SK-N-SH (cell line): ENCODE measurements at regions not wholly inside any gene's neighbourhood (a gene's known extent, or its start where the extent isn't known, plus 50 kb on each side); places are given as distances from the start of the nearest gene placed in this dataset.
"Not testable (repeated sequence)": the region's sequence is repeated elsewhere in the genome, so short reads cannot be mapped to it uniquely, and the experiment has no call there.

Source experiments
- CTCF ChIA-PET: fragments of 300-600, 350-600 bp; formaldehyde crosslinking; extraction: SDS; loops from one replicate; lab custom pipeline; 2021; lab: Yijun Ruan, JAX
- POLR2A ChIA-PET: fragments of 350-600 bp; sonication (Branson Sonifier 250); formaldehyde crosslinking; extraction: SDS; loops from one replicate; lab custom pipeline; 2020; ENCODE audit warnings: antibody characterized with exemption, inconsistent platforms; lab: Yijun Ruan, JAX
- DNase-seq: peaks from one replicate; pipeline ENCODE4 v3.0.0; 2012
- H2AFZ ChIP-seq: fragments of 200-600 bp; sonication (generic); 2 replicates; pipeline ENCODE4 v1.8.1; 2016; ENCODE audit warnings: antibody characterized with exemption, mild to moderate bottlenecking, low read depth
- H3F3A ChIP-seq: fragments of 200-600 bp; sonication (generic); replicated peaks from 2 replicates; pipeline ENCODE3; 2016; ENCODE audit warnings: antibody characterized with exemption, mild to moderate bottlenecking; ENCODE audit not compliant: insufficient read depth
- H3K27ac ChIP-seq, 2 experiments: fragments of 200-500 bp in 1 of 2; fragments of 200-600 bp in 1 of 2; sonication (Bioruptor generic) in 1 of 2; sonication (generic), shearing (Covaris generic) in 1 of 2; 2 replicates each; pipeline versions ENCODE4 v1.5.1 to v1.6.1; 2014 to 2016; ENCODE audit warnings: low read depth in 2 of 2, inconsistent platforms in 1 of 2, low read length in 1 of 2, mild to moderate bottlenecking in 1 of 2, mixed read lengths in 1 of 2
- H3K27me3 ChIP-seq: fragments of 200-600 bp; sonication (generic), shearing (Covaris generic); 2 replicates; pipeline ENCODE4 v1.6.1; 2016; ENCODE audit warnings: mixed run types; ENCODE audit not compliant: insufficient read depth
- H3K36me3 ChIP-seq, 2 experiments: fragments of 200-500 bp in 1 of 2; fragments of 200-600 bp in 1 of 2; sonication (Bioruptor generic) in 1 of 2; sonication (generic) in 1 of 2; replicated peaks in 1 of 2; 2 replicates each; pipeline versions ENCODE3 to v1.5.1; 2014 to 2016; ENCODE audit warnings: low read length in 1 of 2, mild to moderate bottlenecking in 1 of 2; ENCODE audit not compliant: insufficient read depth in 2 of 2, control insufficient read depth in 1 of 2
- H3K4me1 ChIP-seq, 2 experiments: fragments of 200-500 bp in 1 of 2; fragments of 200-600 bp in 1 of 2; sonication (Bioruptor generic) in 1 of 2; sonication (generic), shearing (Covaris generic) in 1 of 2; 2 replicates each; pipeline versions ENCODE4 v1.5.1 to v1.6.1; 2014 to 2016; ENCODE audit warnings: low read depth in 1 of 2, low read length in 1 of 2, mixed run types in 1 of 2; ENCODE audit not compliant: insufficient read depth in 2 of 2, control insufficient read depth in 1 of 2
- H3K4me2 ChIP-seq: fragments of 200-600 bp; sonication (generic), shearing (Covaris generic); 2 replicates; pipeline ENCODE4 v1.6.1; 2017; ENCODE audit warnings: mixed run types
- H3K4me3 ChIP-seq, 2 experiments: fragments of 200-500 bp in 1 of 2; fragments of 200-600 bp in 1 of 2; sonication (Bioruptor generic) in 1 of 2; sonication (generic), shearing (Covaris generic) in 1 of 2; 2 replicates each; pipeline versions ENCODE4 v1.5.1 to v1.8.1; 2014 to 2016; ENCODE audit warnings: low read depth in 2 of 2, inconsistent platforms in 1 of 2, low read length in 1 of 2, mild to moderate bottlenecking in 1 of 2, mixed read lengths in 1 of 2, moderate library complexity in 1 of 2
- H3K79me2 ChIP-seq: fragments of 200-600 bp; sonication (generic); 2 replicates; pipeline ENCODE4 v1.8.1; 2017; ENCODE audit warnings: mild to moderate bottlenecking; ENCODE audit not compliant: insufficient read depth
- H3K9ac ChIP-seq: fragments of 200-600 bp; sonication (generic); 2 replicates; pipeline ENCODE4 v1.6.1; 2017; ENCODE audit warnings: mixed run types
- H3K9me2 ChIP-seq: fragments of 200-600 bp; sonication (generic); 2 replicates; pipeline ENCODE4 v1.6.1; 2017; ENCODE audit warnings: mixed run types
- H3K9me3 ChIP-seq: fragments of 200-600 bp; sonication (generic); 2 replicates; pipeline ENCODE4 v1.6.1; 2017; ENCODE audit warnings: mixed run types, mild to moderate bottlenecking, moderate library complexity
- H4K20me1 ChIP-seq: fragments of 200-600 bp; sonication (generic); 2 replicates; pipeline ENCODE4 v1.6.1; 2017; ENCODE audit warnings: mild to moderate bottlenecking, mixed run types; ENCODE audit not compliant: insufficient read depth
- CHD2 ChIP-seq: fragments of 150-350 bp; IDR thresholded peaks from 2 replicates; pipeline ENCODE4 v1.6.1; 2018; ENCODE audit warnings: low read length; ENCODE audit not compliant: partially characterized antibody
- GABPA ChIP-seq: IDR thresholded peaks from 2 replicates; pipeline ENCODE4 v1.4.0; 2012; ENCODE audit warnings: low read depth, mild to moderate bottlenecking
- GATA2 ChIP-seq: sonication (generic); formaldehyde crosslinking; IDR thresholded peaks from 2 replicates; pipeline ENCODE4 v1.5.0; 2020; ENCODE audit warnings: mild to moderate bottlenecking, missing genetic modification reagents
- IRF3 ChIP-seq: fragments of 150-350 bp; IDR thresholded peaks from 2 replicates; pipeline ENCODE4 v1.6.1; 2016; ENCODE audit warnings: mild to moderate bottlenecking, low read depth, low read length
- RAD21 ChIP-seq: IDR thresholded peaks from 2 replicates; pipeline ENCODE4 v1.6.1; 2012; ENCODE audit warnings: mild to moderate bottlenecking, low read length
- RCOR1 ChIP-seq: fragments of 150-350 bp; IDR thresholded peaks from 2 replicates; pipeline ENCODE4 v1.6.1; 2017; ENCODE audit warnings: antibody characterized with exemption, low read length
- RFX5 ChIP-seq: IDR thresholded peaks from 2 replicates; pipeline ENCODE4 v1.6.1; 2012; ENCODE audit warnings: mild to moderate bottlenecking, improper control_type of control experiment, low read length
- SMC3 ChIP-seq: IDR thresholded peaks from 2 replicates; pipeline ENCODE4 v1.6.1; 2012; ENCODE audit warnings: low read depth, low read length, improper control_type of control experiment
- YY1 ChIP-seq: IDR thresholded peaks from 2 replicates; pipeline ENCODE4 v1.4.0; 2012; ENCODE audit warnings: low read depth, mild to moderate bottlenecking
- WGBS: methylation state at CpG from one replicate; pipeline ENCODE4 v1.1.6; 2017; ENCODE audit warnings: low lambda C conversion rate; 5-methylcytosine and 5-hydroxymethylcytosine counted together
- TF ChIP-seq, protein P1 (sequence below): IDR thresholded peaks from 2 replicates; pipeline ENCODE4; 2012
- TF ChIP-seq, protein P2 (sequence below): IDR thresholded peaks from 2 replicates; pipeline ENCODE4 v1.6.1; 2012; ENCODE audit warnings: mild to moderate bottlenecking, low read depth, low read length, moderate library complexity

- no peak for TF ChIP-seq RFX5
- TF ChIP-seq, protein P1, sequence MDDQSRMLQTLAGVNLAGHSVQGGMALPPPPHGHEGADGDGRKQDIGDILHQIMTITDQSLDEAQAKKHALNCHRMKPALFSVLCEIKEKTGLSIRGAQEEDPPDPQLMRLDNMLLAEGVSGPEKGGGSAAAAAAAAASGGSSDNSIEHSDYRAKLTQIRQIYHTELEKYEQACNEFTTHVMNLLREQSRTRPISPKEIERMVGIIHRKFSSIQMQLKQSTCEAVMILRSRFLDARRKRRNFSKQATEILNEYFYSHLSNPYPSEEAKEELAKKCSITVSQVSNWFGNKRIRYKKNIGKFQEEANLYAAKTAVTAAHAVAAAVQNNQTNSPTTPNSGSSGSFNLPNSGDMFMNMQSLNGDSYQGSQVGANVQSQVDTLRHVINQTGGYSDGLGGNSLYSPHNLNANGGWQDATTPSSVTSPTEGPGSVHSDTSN: no peak
- TF ChIP-seq YY1: no peak
- TF ChIP-seq IRF3: no peak
- no peak for TF ChIP-seq RAD21
- no peak for TF ChIP-seq CHD2
- no peak for TF ChIP-seq GATA2 (CRISPR knock-in tag)
These were observed 348.6 kb upstream of the ID2 start (continued) for GRCh38 chr2:8333177-8333831.

GRCh38 chr2:8333832-8334187, 348.0 kb upstream of the ID2 start:
- H3K9me2 ChIP-seq, H3K4me3 ChIP-seq, H3K9ac ChIP-seq, POLR2A ChIA-PET, H3K4me1 ChIP-seq, DNase-seq, H3K9me3 ChIP-seq, H3F3A ChIP-seq, H3K36me3 ChIP-seq, H2AFZ ChIP-seq, H4K20me1 ChIP-seq, H3K4me2 ChIP-seq, H3K79me2 ChIP-seq, H3K27ac ChIP-seq, H3K27me3 ChIP-seq: not testable (repeated sequence)
- WGBS: 45% methylated on average over 5 of the region's 5 CpGs
- CTCF ChIA-PET: interaction anchor here (0.6 kb wide), 1 partner anchor 126 kb away, joined by 3 read pairs; no protein-coding TSS in a partner anchor

GRCh38 chr2:8334866-8335325, 347.0 kb upstream of the ID2 start:
- Histone ChIP-seq H3K9ac (no peak overlapping the region), H3K9me2 (no peaks in the 10 kb centered on the region), H3K27me3 (no peaks in the 10 kb centered on the region), H4K20me1 (no peaks in the 10 kb centered on the region), H3K9me3 (no peaks in the 10 kb centered on the region), H3F3A (no peaks in the 10 kb centered on the region), H3K79me2 (no peaks in the 10 kb centered on the region), H3K4me2 (no peak overlapping the region), H3K27ac (no peak overlapping the region), H2AFZ (no peak overlapping the region), H3K4me1 (peaks cover 0 to 4% of the 10 kb centered on the region in 2 experiments; a peak in 1 of 4 replicates), H3K4me3 (no peak overlapping the region), H3K36me3 (no peaks in the 10 kb centered on the region)
- ChIA-PET CTCF (interaction anchor here (1.5 kb wide), 1 partner anchor 12 kb away, joined by 3 read pairs; no protein-coding TSS in a partner anchor), POLR2A (no interaction called here)
- no peak for DNase-seq
- WGBS: 68% methylated on average over 11 of the region's 12 CpGs
- TF ChIP-seq, protein P1: no peak
- TF ChIP-seq RCOR1 (no peak), GABPA (no peak), SMC3 (no peak)
- TF ChIP-seq, protein P2, sequence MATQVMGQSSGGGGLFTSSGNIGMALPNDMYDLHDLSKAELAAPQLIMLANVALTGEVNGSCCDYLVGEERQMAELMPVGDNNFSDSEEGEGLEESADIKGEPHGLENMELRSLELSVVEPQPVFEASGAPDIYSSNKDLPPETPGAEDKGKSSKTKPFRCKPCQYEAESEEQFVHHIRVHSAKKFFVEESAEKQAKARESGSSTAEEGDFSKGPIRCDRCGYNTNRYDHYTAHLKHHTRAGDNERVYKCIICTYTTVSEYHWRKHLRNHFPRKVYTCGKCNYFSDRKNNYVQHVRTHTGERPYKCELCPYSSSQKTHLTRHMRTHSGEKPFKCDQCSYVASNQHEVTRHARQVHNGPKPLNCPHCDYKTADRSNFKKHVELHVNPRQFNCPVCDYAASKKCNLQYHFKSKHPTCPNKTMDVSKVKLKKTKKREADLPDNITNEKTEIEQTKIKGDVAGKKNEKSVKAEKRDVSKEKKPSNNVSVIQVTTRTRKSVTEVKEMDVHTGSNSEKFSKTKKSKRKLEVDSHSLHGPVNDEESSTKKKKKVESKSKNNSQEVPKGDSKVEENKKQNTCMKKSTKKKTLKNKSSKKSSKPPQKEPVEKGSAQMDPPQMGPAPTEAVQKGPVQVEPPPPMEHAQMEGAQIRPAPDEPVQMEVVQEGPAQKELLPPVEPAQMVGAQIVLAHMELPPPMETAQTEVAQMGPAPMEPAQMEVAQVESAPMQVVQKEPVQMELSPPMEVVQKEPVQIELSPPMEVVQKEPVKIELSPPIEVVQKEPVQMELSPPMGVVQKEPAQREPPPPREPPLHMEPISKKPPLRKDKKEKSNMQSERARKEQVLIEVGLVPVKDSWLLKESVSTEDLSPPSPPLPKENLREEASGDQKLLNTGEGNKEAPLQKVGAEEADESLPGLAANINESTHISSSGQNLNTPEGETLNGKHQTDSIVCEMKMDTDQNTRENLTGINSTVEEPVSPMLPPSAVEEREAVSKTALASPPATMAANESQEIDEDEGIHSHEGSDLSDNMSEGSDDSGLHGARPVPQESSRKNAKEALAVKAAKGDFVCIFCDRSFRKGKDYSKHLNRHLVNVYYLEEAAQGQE: no peak
